ENCODE measurements at regions not wholly inside any gene's neighbourhood (a gene's known extent, or its start where the extent isn't known, plus 50 kb on each side); places are given as distances from the start of the nearest gene placed in this dataset.

DNA sequence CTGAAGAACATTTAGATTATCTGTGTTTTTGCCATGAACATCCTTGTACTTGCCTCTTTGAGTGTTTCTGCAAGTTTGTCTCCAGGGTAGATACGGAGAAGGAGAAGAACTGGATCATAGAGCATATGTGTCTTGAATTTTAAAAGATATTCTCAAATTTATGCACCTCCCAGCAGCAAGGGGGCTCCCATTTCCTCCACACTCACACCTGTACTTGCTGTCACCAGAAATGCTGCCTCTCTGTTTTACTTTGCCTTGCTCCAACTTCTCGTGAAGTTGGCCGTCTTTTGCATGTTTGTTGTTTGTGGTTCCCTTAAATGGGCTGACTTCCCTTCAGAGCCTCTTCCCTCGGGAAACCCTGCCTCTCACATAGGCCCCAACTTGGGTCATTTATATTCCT lies 171.0 kb downstream of the TFAP2C start:
- DNase-seq, result no peak

DNA sequence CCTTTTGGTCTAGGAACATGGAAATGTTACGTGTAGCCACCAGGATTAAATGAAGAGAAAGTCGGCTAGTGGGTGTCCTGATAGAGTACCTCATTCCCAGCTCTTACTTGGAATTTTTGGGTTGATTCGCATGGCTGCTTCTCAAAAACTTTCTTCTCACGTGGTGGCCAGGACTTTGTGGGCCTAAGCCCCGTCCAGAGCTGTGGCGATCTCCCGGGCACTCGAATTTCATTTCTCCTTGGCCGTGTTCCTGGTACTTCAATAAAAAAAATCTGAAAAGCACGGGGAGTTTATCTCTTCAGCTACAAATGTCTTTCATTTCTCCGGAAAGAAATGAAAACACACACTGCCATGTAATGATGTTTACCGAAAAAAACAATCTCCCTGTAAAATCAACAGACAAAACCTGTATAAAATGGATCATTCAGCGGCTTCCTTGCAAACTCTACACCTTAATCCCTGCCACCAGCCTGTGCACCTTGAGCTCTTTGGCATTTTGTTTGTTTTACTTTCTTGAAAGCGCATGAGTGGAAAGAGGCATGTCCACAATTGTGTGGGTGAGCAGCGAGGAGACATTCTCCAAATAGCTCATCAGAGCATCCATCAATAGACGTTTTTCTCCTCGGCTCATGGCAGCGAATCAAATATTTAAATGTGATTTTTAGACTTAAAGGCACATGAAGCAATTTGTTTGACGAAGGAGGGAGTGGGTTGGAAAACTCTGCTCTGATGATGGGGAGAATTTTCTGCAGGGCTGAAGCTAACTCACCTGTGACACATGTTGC lies 173.1 kb downstream of the TFAP2C start:
- DNase-seq, result no peak

DNA sequence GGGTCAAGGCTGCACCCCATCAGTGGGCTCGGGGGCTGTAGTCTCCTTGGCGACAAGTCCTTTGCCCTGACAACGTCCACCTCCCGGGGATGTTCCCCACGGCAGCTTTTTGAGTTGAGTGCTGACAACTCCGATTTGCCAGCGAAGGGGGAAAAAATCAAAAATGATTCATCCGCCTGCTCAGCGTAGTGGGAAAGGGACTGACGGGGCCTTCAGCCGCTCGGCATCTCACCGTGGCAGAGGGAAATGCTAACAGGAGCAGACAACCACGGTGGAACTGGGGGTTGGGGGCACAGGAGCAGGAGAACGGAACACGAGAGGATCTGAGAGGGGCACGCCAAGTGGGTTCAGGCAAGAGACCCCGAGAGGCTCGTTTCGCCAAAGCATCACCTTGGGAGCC lies 173.7 kb downstream of the TFAP2C start:
- DNase-seq, result no peak

DNA sequence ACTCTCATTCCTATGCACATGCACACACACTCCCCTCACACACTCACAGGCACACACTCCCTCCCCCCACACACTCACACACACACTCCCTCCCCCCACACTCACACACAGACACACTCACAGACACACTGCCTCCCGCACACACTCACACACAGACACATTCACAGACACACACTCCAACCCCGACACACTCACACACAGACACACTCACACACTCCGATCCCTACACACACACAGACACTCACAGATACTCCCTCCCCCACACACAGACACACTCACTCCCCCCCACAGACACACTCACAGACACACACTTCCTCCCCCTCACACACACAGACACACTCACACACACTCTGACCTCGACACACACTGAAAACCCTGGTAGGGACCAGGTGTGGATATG lies 176.2 kb downstream of the TFAP2C start:
- DNase-seq, result no peak

DNA sequence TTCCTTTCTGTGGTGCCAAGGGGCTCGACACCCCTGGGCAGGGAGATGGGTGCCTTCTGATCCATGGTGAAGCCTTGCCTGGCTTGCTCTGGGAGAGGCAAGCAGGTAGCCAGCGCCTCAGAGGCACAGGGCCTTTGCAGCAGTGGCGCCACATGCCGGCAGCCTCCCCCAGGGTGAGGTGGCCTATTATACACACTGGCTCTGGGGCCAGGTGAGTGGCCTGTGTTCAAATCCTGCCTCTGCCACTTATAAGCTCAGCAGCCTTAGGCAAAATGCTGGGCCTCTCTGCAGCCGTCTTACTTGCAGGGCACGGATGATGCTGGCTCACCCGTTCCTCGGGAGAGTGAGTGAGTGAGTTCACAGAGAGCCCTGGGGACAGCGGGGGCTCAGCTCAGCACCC lies 176.9 kb downstream of the TFAP2C start:
- DNase-seq, result no peak

DNA sequence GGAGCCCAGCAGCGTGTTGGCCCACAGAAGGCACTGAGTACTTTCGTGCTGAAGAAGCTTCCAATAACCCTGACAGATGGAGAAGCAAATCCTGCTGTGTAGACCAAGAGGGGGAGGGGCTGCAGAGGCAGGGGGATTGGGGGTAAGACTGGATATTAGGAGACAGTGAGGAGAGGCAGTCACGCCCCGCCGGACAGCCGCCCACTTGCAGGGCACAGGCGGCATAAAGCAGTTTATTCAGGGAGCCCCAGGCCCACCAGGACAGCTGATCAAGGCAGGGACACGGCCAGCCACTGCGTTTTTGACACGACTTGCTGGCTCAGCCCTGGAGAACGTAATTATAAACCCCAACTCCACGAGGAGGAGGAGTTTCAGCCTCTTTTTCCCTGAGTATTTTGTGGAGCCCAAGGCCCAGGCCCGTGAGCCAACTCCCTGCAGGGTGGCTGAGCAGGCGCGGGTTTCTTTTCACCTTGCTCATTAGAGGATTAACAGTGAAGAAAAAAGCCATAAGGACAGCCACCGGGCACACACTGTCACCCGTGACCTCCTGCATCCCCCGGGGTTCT lies 177.9 kb downstream of the TFAP2C start:
- DNase-seq, result peak in 2 of 51 donors; percentile 3 to 7

DNA sequence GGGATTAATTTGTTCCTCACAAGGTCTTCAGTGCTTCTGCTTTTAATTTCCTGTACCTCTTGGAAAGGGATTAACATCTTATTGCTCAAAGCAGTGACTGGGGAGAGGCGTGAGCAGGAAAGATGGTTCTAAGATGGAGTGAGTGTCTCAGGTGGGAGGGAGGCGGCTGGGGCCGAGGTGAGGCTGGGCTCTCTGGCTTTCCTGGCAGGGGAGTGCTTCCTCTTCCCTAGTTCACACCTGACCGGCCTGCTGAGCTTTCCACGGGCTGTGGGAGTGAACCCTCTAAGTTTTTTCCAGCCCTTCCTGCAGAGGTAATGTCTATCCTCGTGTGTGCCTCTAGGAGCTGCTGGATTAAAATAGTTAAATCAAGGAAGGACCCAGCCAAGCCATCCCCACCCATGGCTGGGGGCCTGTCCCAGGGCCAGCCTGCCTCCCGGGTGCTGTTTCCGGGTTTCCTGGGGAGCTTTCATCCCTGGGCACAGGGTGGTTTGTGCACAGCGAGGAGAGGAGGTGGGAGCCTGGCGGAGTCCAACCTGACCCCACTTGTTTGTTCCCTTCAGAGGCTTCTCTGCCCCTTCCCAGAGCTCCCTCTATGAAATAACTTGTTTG lies 179.1 kb downstream of the TFAP2C start:
- DNase-seq, result no peak

DNA sequence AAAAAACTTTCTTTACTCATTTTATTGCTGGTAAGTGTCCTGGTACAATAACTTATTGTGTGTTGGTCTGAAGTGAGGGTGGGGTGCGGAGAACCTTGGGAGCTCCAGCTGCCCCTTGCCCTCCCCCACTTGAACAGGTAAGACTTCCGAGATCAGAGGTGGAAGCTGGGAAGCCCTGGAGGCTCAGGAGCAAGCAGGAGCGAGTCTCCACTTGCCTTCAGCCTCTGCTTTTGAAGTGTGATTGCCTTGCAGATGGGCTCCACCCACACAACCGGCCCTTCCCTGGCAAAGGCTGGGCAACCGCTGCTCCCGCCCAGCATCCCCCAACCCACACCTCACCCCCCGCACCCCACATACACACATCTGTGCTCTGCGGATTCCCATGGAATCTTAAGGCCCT lies 179.6 kb downstream of the TFAP2C start:
- no peak for DNase-seq

DNA sequence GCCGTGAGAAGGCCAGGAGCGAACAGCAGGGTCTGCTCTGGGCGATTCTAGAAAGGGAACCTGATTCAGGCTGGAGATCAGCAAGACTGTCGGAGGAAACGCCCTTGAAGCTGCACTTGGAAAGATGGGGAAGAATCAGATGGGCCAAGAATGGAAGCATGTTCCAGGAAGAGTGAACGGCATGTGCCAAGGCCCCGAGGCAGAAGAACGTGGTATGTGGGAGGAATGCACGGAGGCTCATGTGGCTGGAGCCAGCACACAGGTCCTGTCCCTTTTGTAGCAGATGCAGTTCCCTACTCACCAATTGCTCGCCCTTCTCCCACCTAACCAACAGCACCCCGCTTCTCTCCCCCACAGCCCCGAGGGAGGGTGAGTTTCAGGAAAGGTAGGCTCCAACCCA lies 180.6 kb downstream of the TFAP2C start:
- no peak for DNase-seq

DNA sequence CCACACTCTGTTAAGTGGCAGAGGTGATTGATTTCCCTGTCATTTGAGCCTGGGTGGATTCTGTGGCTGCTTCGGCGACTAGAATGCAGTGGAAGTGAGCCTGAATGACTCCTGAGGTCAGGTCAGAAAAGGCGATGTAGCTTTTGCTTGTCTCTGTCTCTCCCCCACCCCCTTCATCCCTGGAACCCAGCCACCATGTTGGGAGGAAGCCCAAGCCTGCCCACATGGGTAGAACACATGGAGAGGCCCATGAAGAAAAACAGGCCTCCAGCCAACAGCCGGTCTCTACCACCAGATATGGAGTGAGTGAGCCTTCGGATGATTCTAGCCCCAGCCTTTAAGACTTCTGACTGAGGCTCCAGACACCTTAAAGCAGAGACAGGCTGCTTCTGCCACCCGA lies 181.0 kb downstream of the TFAP2C start:
- no peak for DNase-seq

DNA sequence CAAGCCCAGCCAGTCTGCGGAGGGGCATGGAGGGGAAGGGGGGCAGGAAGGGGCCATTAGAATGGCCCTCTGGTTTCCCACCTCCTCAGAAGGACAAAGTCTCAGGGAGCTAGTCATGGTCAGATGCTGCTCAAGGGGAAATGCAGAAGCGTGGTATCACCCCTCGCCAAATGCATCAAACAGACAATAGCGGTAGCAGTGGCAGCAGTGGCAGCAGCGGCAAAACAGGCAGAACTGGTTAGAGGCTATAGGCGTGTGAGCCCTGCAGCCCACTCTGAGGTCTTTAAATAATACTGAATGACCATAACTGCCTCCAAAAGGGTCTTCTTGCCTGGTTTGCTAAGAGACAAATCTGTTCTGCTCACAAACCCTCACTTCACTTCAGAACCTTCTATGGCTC lies 186.7 kb downstream of the TFAP2C start:
- no peak for DNase-seq

DNA sequence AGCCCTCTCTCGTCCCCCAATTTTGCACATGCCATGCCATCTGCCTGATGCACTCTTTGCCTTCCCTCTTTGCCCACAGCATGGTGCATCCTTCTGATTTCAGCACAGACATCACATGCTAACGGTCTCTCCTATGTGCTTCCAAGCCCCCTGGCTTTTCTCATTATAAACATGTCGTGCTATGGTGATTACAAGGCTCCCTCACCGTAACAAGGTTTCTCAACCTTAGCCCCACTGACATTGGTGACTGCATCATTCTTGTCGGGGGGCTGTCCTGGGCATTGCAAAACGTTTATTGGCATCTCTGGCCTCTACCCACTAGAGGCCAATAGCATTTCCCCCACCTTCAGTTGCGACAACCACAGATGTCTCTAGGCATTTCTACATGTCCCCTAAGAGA lies 187.2 kb downstream of the TFAP2C start:
- no peak for DNase-seq

DNA sequence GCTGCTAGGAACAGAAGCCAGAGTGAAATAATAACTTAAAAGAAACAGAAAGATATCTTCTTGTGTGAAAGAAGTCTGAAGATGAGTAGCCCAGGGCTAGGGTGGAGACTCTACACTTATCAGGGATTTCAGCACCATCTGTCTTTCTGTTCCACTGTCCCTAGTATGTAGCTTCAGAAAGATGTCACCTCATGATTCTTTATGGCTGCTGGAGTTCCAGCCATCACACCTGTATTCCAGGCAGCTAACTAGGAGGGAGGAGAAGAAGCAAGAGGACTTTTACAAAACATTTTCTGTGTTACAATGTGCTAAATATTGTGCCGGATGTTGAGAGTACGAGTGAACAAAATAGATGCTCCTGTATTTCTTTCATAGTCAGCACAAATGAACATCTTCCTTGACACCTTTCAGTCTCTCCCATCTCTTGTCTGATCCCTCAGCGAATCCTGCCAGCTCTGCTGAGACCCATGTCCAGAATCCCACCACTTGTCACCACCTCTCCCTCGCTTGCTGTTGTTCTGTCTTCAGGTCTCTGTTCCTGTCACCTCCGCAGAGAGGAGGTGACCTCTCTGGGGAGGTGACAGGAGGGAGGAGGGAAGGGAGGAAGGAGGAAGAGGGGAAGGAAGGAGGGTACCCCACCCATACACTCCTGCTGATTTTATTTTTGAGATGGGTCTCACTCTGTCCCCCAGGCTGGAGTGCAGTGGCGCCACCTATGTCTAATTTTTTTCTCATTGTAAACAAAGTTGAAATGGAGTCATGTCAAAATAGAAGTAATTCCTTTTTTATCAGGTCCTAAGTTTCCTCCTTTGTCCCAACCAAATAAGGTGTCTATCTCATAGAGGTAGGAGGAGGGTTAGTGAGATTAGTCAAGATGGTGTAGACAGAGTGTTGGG lies 188.9 kb downstream of the TFAP2C start:
- no peak for DNase-seq

DNA sequence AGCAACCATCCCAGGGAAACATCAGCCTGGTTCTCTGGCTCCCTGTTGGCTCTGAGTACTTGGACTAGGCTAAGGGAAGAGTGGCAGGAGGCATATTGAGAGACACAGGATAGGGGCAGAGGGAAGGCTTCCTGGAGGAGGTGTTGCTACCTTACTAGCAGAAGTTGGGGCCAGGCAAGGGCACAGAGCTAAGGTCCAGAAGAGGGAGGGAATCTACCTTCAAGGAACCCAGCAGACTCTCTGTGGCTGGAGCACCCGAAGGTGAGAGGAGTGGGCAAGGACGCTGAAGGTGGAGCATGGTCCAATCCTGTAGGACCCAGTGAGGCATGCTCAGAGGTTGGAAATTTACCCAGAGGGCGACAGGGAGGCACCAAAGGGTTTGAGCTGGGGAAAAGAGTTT lies 191.9 kb downstream of the TFAP2C start:
- no peak for DNase-seq

DNA sequence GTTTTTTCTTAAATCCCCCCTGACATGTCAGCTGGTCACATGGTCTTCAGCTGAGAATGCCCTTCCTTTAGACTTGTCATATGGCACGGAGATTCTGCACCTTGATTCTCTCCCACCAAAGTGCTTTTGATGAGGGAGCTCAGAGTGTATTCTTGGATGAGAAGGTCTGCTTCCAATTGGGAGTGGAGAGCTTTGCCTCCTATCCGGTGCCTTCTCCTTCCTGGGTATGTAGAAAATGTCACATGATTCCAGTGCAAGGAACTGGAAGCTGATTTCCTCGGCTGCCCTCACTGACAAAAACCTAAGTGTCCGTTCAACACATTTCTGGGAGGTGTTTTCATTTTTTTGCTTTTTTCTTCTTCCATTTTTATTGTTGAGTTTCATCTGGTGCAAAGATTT lies 197.2 kb downstream of the TFAP2C start:
- no peak for DNase-seq

DNA sequence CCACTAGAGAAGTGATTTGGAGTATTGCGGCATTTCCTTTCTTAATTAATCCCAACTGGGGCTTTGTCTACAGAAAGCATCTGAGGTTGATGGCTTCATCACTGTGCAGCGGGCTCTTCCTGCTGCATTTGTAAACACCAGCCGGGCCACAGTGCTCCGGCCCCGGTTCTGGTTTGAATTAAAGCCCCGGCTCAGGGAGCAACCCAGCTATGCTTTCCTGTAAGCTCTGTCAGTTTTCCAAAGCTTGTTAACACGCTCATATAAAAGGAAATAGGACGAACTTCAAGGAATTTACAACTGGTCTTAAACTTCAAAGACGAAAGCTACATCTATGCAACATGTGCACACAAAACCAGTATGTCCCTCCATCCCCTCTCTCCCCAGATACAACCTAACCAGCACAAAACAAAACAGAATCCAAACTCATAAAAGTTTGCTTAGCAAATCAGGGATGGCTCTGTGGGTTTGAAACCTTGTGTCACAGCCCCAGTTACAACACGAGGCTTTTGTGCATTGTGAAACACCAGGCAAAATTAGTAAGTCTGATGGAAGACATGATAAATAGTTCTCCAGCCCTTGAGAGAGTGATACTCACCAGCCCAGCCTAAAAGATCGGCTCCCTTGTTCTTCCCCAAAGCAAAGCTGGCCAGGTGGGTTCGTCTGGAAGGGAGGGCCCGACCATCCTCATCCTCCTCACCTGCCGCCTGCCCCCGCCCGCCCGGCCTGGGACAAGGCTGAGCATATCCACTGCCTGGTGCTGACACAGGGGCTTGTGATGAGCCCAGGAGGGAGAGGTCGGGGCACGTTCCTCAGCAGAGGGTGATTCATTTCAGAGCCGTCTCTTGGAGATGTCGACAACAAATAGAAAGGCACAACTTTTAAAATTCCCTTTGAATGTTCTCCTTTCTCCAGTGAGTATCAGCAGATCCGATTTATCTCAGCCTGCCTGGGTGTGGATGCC lies 197.9 kb downstream of the TFAP2C start:
- no peak for DNase-seq

DNA sequence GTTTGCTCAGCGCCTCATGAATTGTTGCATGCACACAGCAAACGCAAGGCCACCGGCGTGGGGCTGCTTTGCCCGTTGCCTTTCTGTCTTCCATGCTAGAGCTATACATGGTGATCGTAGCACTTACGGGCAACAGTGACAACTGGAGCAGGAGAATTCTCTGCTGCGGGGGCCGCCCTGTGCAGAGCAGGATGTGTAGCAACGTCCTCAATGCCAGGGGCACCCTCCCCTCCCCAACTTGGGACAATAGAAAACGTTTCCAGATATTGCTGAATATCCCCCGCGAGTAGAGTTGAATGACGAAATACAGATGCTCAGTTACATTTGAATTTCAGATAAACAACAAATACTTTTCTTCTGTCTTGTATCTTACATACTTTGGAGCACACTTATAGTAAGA lies 198.7 kb downstream of the TFAP2C start:
- no peak for DNase-seq

DNA sequence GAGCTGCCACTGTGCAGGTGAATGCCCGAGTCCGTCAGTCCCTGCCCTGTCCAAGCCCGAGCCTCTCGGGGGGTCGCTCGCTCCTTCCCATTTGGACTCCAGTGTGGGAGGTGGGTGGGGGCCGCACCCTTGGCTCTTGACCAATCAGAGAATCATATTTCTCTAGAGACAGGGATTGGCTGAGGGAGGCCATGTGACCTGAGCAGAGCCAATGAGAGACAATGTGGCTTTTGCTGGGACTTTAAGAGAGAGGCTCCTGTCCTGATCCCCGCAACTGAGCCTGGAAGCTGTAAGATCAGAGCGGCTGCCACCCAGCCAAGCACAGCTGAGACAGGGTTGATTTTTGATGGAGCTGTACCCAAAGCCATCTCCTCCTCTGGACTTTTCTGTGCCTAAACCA lies 199.3 kb downstream of the TFAP2C start:
- DNase-seq, result no peak

DNA sequence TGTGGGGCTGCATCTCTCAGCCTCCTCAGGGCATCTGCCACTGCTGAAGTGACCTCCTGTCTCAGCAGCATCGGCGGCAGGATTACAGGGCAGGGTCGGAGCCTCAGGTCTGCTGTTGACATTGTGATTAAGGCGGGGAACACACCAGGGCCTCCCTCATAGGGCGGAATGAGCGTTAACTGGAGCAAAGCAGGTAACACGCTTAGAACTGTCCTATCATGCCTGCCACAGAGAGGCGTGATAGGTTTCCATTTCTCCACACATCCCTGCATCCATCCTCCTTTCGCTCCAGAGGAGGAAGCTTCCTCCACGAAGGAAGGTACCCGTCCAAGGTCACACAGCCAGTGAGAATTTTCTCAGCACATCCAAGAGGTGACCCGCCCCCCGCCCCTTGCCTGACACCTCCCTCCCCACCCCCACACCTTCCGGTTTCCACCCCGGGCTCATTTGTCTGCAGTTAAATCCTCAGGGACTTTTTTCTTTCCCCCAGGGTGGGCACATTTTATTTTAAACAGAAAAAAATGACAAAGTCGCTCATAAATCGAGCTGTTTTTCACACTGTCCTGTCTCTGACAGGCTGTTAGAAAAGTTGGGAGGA lies 200.8 kb downstream of the TFAP2C start:
- DNase-seq, result no peak

DNA sequence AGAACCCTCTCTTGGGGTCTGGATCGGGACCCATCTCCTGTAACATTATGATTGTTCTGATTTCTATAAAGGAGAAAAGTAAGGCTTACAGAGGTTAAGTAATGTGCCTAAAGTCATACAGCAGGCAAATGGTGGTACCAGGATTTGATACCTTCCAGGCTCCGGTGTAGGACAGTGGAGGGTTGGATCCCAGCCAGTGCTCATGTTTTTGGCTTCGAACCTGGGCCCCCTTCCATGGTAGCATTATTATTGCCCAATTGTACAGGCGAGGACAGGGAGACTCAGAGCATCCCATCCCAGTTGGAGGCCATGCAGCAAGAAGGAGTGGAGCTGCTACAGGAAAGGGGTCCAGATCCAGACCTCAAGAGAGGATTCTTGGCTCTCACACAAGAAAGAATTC lies 202.7 kb downstream of the TFAP2C start:
- DNase-seq, result no peak

DNA sequence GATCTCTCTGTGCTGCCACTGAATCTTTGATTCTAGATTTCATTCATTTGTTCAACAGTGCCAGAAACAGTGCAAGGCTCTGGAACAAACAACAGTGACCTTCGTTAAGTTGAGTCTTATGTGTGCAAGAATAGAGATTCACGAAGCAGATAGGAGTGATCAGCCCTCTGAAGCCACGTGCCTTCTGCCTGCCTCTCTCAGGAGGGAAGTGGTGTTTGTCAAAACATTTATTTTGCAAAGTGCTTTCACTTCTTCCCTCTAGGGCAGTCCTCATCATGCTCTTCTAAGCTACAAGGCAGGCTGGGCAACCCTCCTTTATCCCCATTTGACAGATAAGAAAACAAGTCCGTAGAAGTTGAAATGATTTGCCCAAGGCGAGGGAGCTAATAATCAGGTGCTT lies 204.3 kb downstream of the TFAP2C start:
- DNase-seq, result no peak
